Endothelial cell of umbilical vein (primary cell): ENCODE measurements at regions not wholly inside any gene's neighbourhood (a gene's known extent, or its start where the extent isn't known, plus 50 kb on each side); places are given as distances from the start of the nearest gene placed in this dataset.

Experiments
- BruUV-seq: library from RNA; stranded (reverse); fragments of 400-500 nt; replicated peaks from 2 replicates; lab custom pipeline; 2021; lab: Mats Ljungman, UMichigan
- CTCF ChIA-PET: fragments of 300-600, 350-600 bp; sonication (Branson Sonifier 250); formaldehyde crosslinking; loops from one replicate; lab custom pipeline; 2021; ENCODE audit warnings: antibody characterized with exemption, inconsistent platforms; lab: Charles Lee
- POLR2A ChIA-PET: fragments of 300-600, 350-600 bp; sonication (Branson Sonifier 250); formaldehyde crosslinking; loops from one replicate; lab custom pipeline; 2021; ENCODE audit warnings: antibody characterized with exemption, inconsistent platforms; lab: Charles Lee
- DNase-seq: peaks from one replicate; pipeline ENCODE4 v3.0.0-alpha.2; 2011; ENCODE audit warnings: low read depth, low spot score
- FAIRE-seq: peaks from 2 replicates; lab custom pipeline; 2011; peaks lifted over from hg19 to GRCh38; lab: Jason Lieb, UNC
- H2AFZ ChIP-seq: 2 replicates; pipeline ENCODE4 v1.6.0; 2012; ENCODE audit warnings: low read depth, low read length, control low read depth, inconsistent platforms
- H3K27ac ChIP-seq: 2 replicates; pipeline ENCODE4 v1.5.1; 2011; ENCODE audit warnings: low read depth, mild to moderate bottlenecking, control low read depth, low read length, moderate library complexity; ENCODE audit not compliant: insufficient read depth
- H3K27me3 ChIP-seq, 2 experiments: 2 replicates each; pipeline versions ENCODE4 v1.6.0 to v1.6.1; 2011; ENCODE audit warnings: low read length in 2 of 2, mixed read lengths in 1 of 2; ENCODE audit not compliant: control insufficient read depth in 2 of 2, insufficient read depth in 2 of 2
- H3K36me3 ChIP-seq, 2 experiments: 2 replicates in 1 of 2; 3 replicates in 1 of 2; pipeline ENCODE4 v1.5.1; 2011; ENCODE audit warnings: low read length in 2 of 2, mild to moderate bottlenecking in 1 of 2, moderate library complexity in 1 of 2; ENCODE audit not compliant: control insufficient read depth in 2 of 2, insufficient read depth in 2 of 2; ENCODE audit errors: extremely low read depth in 1 of 2
- H3K4me1 ChIP-seq: 3 replicates; pipeline ENCODE4 v1.5.1; 2011; ENCODE audit warnings: mild to moderate bottlenecking, low read length; ENCODE audit not compliant: control insufficient read depth, insufficient read depth; ENCODE audit errors: extremely low read depth
- H3K4me2 ChIP-seq: 2 replicates; pipeline ENCODE4 v1.6.1; 2011; ENCODE audit warnings: low read length, control low read depth, mixed read lengths; ENCODE audit not compliant: insufficient read depth
- H3K4me3 ChIP-seq, 3 experiments: fragments of 200-600 bp in 1 of 3; sonication (generic), shearing (Covaris generic) in 1 of 3; replicated peaks in 1 of 3; 2 replicates each; pipeline ENCODE4 v1.5.1; 2011 to 2016; ENCODE audit warnings: control low read depth in 3 of 3, low read length in 3 of 3, mild to moderate bottlenecking in 2 of 3, inconsistent platforms in 1 of 3, low read depth in 1 of 3, moderate library complexity in 1 of 3; ENCODE audit not compliant: insufficient read depth in 1 of 3
- H3K79me2 ChIP-seq: 2 replicates; pipeline ENCODE4 v1.6.0; 2012; ENCODE audit warnings: low read length, inconsistent platforms; ENCODE audit not compliant: control insufficient read depth, insufficient read depth
- H3K9ac ChIP-seq: replicated peaks from 2 replicates; pipeline ENCODE3; 2011; ENCODE audit warnings: low read length, control low read depth; ENCODE audit not compliant: insufficient read depth; ENCODE audit errors: extremely low read depth
- H3K9me1 ChIP-seq: replicated peaks from 3 replicates; pipeline ENCODE4 v1.6.0; 2011; ENCODE audit warnings: mild to moderate bottlenecking, low read length; ENCODE audit not compliant: control insufficient read depth, insufficient read depth; ENCODE audit errors: extremely low read depth
- H3K9me3 ChIP-seq: replicated peaks from 2 replicates; pipeline ENCODE4 v1.5.1; 2012; ENCODE audit warnings: low read length, inconsistent platforms; ENCODE audit not compliant: control insufficient read depth, insufficient read depth
- H4K20me1 ChIP-seq: replicated peaks from 2 replicates; pipeline ENCODE3; 2011; ENCODE audit warnings: mild to moderate bottlenecking, low read length; ENCODE audit not compliant: control insufficient read depth, insufficient read depth; ENCODE audit errors: extremely low read depth
- CTCF ChIP-seq, 2 donors: IDR thresholded peaks; 1 replicate in 1 of 2; 2 replicates in 1 of 2; pipeline ENCODE4 v1.5.1; 2011; ENCODE audit warnings: low read length in 2 of 2, mild to moderate bottlenecking in 2 of 2, moderate library complexity in 2 of 2, control low read depth in 1 of 2, inconsistent platforms in 1 of 2, low read depth in 1 of 2; ENCODE audit not compliant: insufficient read depth in 1 of 2; ENCODE audit errors: extremely low read depth in 1 of 2
- EZH2 ChIP-seq: IDR thresholded peaks from 2 replicates; pipeline ENCODE4 v1.6.1; 2012; ENCODE audit warnings: borderline replicate concordance, low read depth, mild to moderate bottlenecking, moderate library complexity, low read length, inconsistent platforms; ENCODE audit not compliant: severe bottlenecking
- FOS ChIP-seq: IDR thresholded peaks from 2 replicates; pipeline ENCODE4 v1.6.1; 2011; ENCODE audit warnings: mild to moderate bottlenecking, low read length, moderate library complexity, borderline replicate concordance; ENCODE audit not compliant: insufficient read depth
- GATA2 ChIP-seq: IDR thresholded peaks from 2 replicates; pipeline ENCODE4 v1.7.0; 2011; ENCODE audit warnings: low read depth, mild to moderate bottlenecking, moderate library complexity, mixed read lengths, low read length; ENCODE audit not compliant: insufficient read length, insufficient read depth
- JUN ChIP-seq: IDR thresholded peaks from 2 replicates; pipeline ENCODE4 v1.6.1; 2011; ENCODE audit warnings: borderline replicate concordance, low read depth; ENCODE audit not compliant: insufficient read length, insufficient read depth
- MAX ChIP-seq: IDR thresholded peaks from 2 replicates; pipeline ENCODE4 v1.6.1; 2011; ENCODE audit not compliant: insufficient read depth, insufficient read length
- MYC ChIP-seq: IDR thresholded peaks from one replicate; pipeline ENCODE4 v1.6.1; 2011; ENCODE audit warnings: mild to moderate bottlenecking, low read depth, low read length
- POLR2A ChIP-seq: IDR thresholded peaks from 2 replicates; pipeline ENCODE4 v1.6.1; 2012; ENCODE audit warnings: low read depth, mild to moderate bottlenecking, control low read depth, low read length
- POLR2AphosphoS5 ChIP-seq: IDR thresholded peaks from 2 replicates; pipeline ENCODE4 v1.6.1; 2012; ENCODE audit warnings: low read depth, mild to moderate bottlenecking, control low read depth, low read length, moderate library complexity; ENCODE audit not compliant: insufficient read depth
- dilution Hi-C: fragments of 300-500 bp; cut with MboI; formaldehyde crosslinking; loops from one replicate; pipeline ENCODE4 v1.15.0; 2019; ENCODE audit warnings: low sequenced_read_pairs; ENCODE audit not compliant: extremely low pct_ligation_motif_present
- intact Hi-C: fragments of 100-400 bp; cut with micrococcal nuclease; formaldehyde crosslinking; loops from one replicate; pipeline ENCODE4 v1.10.0; 2022

- POLR2A ChIA-PET, result no interaction called here
- no TSS peak for BruUV-seq
- no peak for TF ChIP-seq POLR2AphosphoS5
- TF ChIP-seq MYC, result no peak
- no peak for TF ChIP-seq MAX
- no peak for TF ChIP-seq JUN
- no peak for TF ChIP-seq POLR2A
- TF ChIP-seq GATA2, result no peak
- TF ChIP-seq EZH2, result no peak
- TF ChIP-seq CTCF (IDR thresholded peaks at IDR 0.05; ENCODE audit: extremely low read depth in 1 of 2, insufficient read depth in 1 of 2, low read depth in 1 of 2, low read length in 2 of 2), result no peak
- no peak for TF ChIP-seq FOS
These were observed 873.5 kb downstream of the OTOL1 start for GRCh38 chr3:162370141-162370540.

More at GRCh38 chr3:162370141-162370540, 873.5 kb downstream of the OTOL1 start:
- Histone ChIP-seq H3K79me2 (no peaks in the 10 kb centered on the region), H3K9ac (no peak overlapping the region), H3K27me3 (no peaks in the 10 kb centered on the region), H3K27ac (no peak overlapping the region), H3K4me1 (no peaks in the 10 kb centered on the region), H3K4me3 (no peak overlapping the region), H3K9me1 (no peaks in the 10 kb centered on the region), H3K4me2 (no peak overlapping the region), H2AFZ (no peak overlapping the region), H4K20me1 (no peaks in the 10 kb centered on the region), H3K36me3 (no peaks in the 10 kb centered on the region), H3K9me3 (no peaks in the 10 kb centered on the region)
- DNase-seq (no peak), FAIRE-seq (no peak)
- CTCF ChIA-PET, result no interaction called here
- dilution Hi-C loops (no loop called here), intact Hi-C loops (no loop called here)
